ENCODE measurements at regions not wholly inside any gene's neighbourhood (a gene's known extent, or its start where the extent isn't known, plus 50 kb on each side); places are given as distances from the start of the nearest gene placed in this dataset.

DNA sequence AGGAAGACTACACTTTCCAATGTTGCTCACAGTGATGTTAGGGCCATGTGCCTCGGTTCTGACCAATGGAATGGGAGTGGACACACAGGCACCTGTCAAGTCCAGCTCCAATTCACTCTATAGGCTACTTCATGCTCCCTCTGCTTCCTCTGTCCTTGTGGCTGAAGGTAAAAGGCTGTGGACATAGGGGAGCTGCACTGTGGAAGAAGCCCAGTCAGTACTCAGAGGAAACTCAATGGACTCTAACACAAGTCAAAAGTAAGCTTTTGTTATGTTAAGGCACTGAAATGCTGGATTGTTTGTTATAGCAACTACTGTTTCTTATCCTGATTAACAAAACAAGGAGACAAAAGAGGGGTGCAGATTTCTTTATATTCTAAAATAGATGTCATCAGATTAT, 278.2 kb downstream of the BCL11B start:
- TF ChIP-seq, protein P1, sequence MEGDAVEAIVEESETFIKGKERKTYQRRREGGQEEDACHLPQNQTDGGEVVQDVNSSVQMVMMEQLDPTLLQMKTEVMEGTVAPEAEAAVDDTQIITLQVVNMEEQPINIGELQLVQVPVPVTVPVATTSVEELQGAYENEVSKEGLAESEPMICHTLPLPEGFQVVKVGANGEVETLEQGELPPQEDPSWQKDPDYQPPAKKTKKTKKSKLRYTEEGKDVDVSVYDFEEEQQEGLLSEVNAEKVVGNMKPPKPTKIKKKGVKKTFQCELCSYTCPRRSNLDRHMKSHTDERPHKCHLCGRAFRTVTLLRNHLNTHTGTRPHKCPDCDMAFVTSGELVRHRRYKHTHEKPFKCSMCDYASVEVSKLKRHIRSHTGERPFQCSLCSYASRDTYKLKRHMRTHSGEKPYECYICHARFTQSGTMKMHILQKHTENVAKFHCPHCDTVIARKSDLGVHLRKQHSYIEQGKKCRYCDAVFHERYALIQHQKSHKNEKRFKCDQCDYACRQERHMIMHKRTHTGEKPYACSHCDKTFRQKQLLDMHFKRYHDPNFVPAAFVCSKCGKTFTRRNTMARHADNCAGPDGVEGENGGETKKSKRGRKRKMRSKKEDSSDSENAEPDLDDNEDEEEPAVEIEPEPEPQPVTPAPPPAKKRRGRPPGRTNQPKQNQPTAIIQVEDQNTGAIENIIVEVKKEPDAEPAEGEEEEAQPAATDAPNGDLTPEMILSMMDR (IDR thresholded peaks at IDR 0.05; ENCODE audit: insufficient read depth, low read depth, low read length): no peak
- Histone ChIP-seq H3K27me3 (ENCODE audit: control insufficient read depth, insufficient read depth, low read length) (no peaks in the 10 kb centered on the region), H3K4me3 (ENCODE audit: low read depth, low read length) (no peak overlapping the region), H3K36me3 (ENCODE audit: control insufficient read depth, insufficient read depth, low read length) (no peaks in the 10 kb centered on the region)
- ChIA-PET POLR2A (no interaction called here), CTCF (no interaction called here)
- DNase-seq (ENCODE audit: low read depth): no peak

GRCh38 chr14:98994561-98994960, 277.4 kb downstream of the BCL11B start:
- Histone ChIP-seq H3K36me3 (ENCODE audit: control insufficient read depth, insufficient read depth, low read length) (no peaks in the 10 kb centered on the region), H3K27me3 (ENCODE audit: control insufficient read depth, insufficient read depth, low read length) (no peaks in the 10 kb centered on the region), H3K4me3 (ENCODE audit: low read depth, low read length) (no peak overlapping the region)
- POLR2A ChIA-PET: no interaction called here
- CTCF ChIA-PET: no interaction called here
- DNase-seq (ENCODE audit: low read depth): no peak
- TF ChIP-seq, protein P1 (IDR thresholded peaks at IDR 0.05; ENCODE audit: insufficient read depth, low read depth, low read length): no peak

DNA sequence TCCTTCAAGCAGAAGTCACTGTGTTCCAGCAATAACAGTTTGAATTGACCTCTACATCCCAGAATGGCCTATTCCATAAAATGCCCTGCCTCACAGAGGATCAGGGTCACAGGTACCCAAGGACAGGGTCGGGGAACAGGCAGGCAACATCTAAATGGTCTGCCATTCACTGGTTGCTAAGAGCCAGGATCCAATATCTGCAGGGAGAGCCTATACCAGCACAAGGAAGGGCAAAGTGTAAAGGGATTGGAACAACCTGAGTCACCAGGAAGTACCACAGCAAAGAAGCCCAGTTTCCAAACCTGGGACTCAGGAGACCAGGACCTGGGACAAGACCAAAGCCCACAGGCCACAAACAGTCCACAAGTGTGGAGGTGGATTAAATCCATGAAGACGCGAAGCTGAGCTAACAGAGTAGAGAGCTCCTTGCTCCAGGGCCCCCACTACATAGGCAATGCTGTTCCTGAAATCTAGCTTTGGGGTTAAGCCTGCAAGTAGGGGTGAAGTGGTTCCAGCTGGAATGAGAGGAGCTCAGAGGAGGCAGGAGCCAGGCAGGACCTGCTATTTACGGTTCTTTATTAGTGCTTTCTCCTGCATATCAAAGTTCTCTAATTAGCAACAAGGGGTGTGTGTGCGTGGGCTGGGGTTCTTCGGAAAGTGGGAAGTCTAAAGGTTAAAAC, 274.3 kb downstream of the BCL11B start:
- no peak overlapping the region for H3K4me3 ChIP-seq (ENCODE audit: low read depth, low read length)
- H3K36me3 ChIP-seq (ENCODE audit: control insufficient read depth, insufficient read depth, low read length): no peaks in the 10 kb centered on the region
- TF ChIP-seq, protein P1 (IDR thresholded peaks at IDR 0.05; ENCODE audit: insufficient read depth, low read depth, low read length): no peak
- no peak for DNase-seq (ENCODE audit: low read depth)
- POLR2A ChIA-PET: no interaction called here
- CTCF ChIA-PET: no interaction called here
- H3K27me3 ChIP-seq (ENCODE audit: control insufficient read depth, insufficient read depth, low read length): no peaks in the 10 kb centered on the region

- Histone ChIP-seq H3K4me3 (ENCODE audit: low read depth, low read length) (no peak overlapping the region), H3K27me3 (ENCODE audit: control insufficient read depth, insufficient read depth, low read length) (no peaks in the 10 kb centered on the region), H3K36me3 (ENCODE audit: control insufficient read depth, insufficient read depth, low read length) (no peaks in the 10 kb centered on the region)
- DNase-seq (ENCODE audit: low read depth): no peak
- ChIA-PET CTCF (no interaction called here), POLR2A (no interaction called here)
- TF ChIP-seq, protein P1 (IDR thresholded peaks at IDR 0.05; ENCODE audit: insufficient read depth, low read depth, low read length): no peak
Observed at GRCh38 chr14:98999345-98999744, 272.7 kb downstream of the BCL11B start.

DNA sequence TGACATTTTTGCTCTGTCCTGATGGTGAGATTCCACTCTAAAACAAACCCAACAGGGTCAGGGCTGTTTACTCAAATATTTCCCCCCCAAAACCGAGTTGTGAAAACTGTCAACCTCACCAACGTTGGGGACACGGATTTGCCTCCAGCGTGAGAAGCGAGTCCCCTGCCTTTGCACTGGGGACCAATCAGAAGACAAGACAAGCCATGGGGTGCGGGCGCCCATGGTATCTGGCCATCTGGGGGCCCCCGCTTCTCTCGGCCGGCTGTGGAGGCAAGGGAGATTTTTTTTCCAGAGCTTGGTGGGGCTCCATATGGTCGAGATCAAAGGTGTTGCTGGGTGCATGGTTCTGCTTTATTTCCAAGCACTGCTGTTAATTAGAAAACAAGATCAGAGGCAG, 272.1 kb downstream of the BCL11B start:
- ChIA-PET POLR2A (no interaction called here), CTCF (no interaction called here)
- no peaks in the 10 kb centered on the region for H3K36me3 ChIP-seq (ENCODE audit: control insufficient read depth, insufficient read depth, low read length)
- TF ChIP-seq, protein P1 (IDR thresholded peaks at IDR 0.05; ENCODE audit: insufficient read depth, low read depth, low read length): no peak
- H3K27me3 ChIP-seq (ENCODE audit: control insufficient read depth, insufficient read depth, low read length): no peaks in the 10 kb centered on the region
- no peak for DNase-seq (ENCODE audit: low read depth)
- no peak overlapping the region for H3K4me3 ChIP-seq (ENCODE audit: low read depth, low read length)
